HUES6 (cell line): ENCODE measurements at regions not wholly inside any gene's neighbourhood (a gene's known extent, or its start where the extent isn't known, plus 50 kb on each side); places are given as distances from the start of the nearest gene placed in this dataset.

ENCODE experiments used
- H3K27ac ChIP-seq: 2 replicates; pipeline ENCODE4 v1.7.0; 2013; ENCODE audit warnings: low read depth, mild to moderate bottlenecking, low read length, inconsistent platforms
- H3K27me3 ChIP-seq: 2 replicates; pipeline ENCODE4 v1.6.1; 2013; ENCODE audit warnings: low read length; ENCODE audit not compliant: control insufficient read depth, insufficient read depth
- H3K36me3 ChIP-seq: 2 replicates; pipeline ENCODE4 v1.6.1; 2013; ENCODE audit warnings: low read length; ENCODE audit not compliant: control insufficient read depth, insufficient read depth
- H3K4me1 ChIP-seq: 2 replicates; pipeline ENCODE4 v1.6.1; 2013; ENCODE audit warnings: low read length; ENCODE audit not compliant: control insufficient read depth, insufficient read depth
- H3K4me3 ChIP-seq: 2 replicates; pipeline ENCODE4 v1.5.1; 2013; ENCODE audit warnings: low read depth, low read length
- H3K9ac ChIP-seq: one replicate; pipeline ENCODE4 v1.6.1; 2013; ENCODE audit warnings: mild to moderate bottlenecking, low read length
- H3K9me3 ChIP-seq: 2 replicates; pipeline ENCODE4 v1.6.1; 2013; ENCODE audit warnings: low read depth, low read length; ENCODE audit not compliant: control insufficient read depth, insufficient read depth

- H3K9ac ChIP-seq = no peak overlapping the region
- no peak overlapping the region for H3K27ac ChIP-seq
- H3K27me3 ChIP-seq = no peaks in the 10 kb centered on the region
- H3K4me1 ChIP-seq = peaks cover 8% of the 10 kb centered on the region
- H3K9me3 ChIP-seq = no peaks in the 10 kb centered on the region; the same call in 1 of the 2 replicates
- no peak overlapping the region for H3K4me3 ChIP-seq
- H3K36me3 ChIP-seq = no peaks in the 10 kb centered on the region
Observed at GRCh38 chr12:42691991-42692557, 102.5 kb upstream of the PRICKLE1 start.

GRCh38 chr12:42690264-42690663 is 100.7 kb upstream of the PRICKLE1 start:
- Histone ChIP-seq H3K27me3 (no peaks in the 10 kb centered on the region), H3K9me3 (no peaks in the 10 kb centered on the region; the same call in 1 of the 2 replicates), H3K4me1 (peaks cover 8% of the 10 kb centered on the region), H3K4me3 (no peak overlapping the region), H3K9ac (no peak overlapping the region), H3K36me3 (no peaks in the 10 kb centered on the region), H3K27ac (no peak overlapping the region)

GRCh38 chr12:42689699-42690098 is 100.2 kb upstream of the PRICKLE1 start:
- Histone ChIP-seq H3K36me3 (no peaks in the 10 kb centered on the region), H3K4me3 (no peak overlapping the region), H3K9me3 (no peaks in the 10 kb centered on the region; the same call in 1 of the 2 replicates), H3K9ac (no peak overlapping the region), H3K27ac (no peak overlapping the region), H3K4me1 (peaks cover 8% of the 10 kb centered on the region), H3K27me3 (no peaks in the 10 kb centered on the region)

- H3K9me3 ChIP-seq = no peaks in the 10 kb centered on the region; the same call in 1 of the 2 replicates
- H3K4me3 ChIP-seq = no peak overlapping the region
- no peaks in the 10 kb centered on the region for H3K27me3 ChIP-seq
Observed at GRCh38 chr12:42686514-42687172, 97.1 kb upstream of the PRICKLE1 start.

GRCh38 chr12:42684802-42685071 is 95.2 kb upstream of the PRICKLE1 start:
- H3K27ac ChIP-seq = no peak overlapping the region
- no peak overlapping the region for H3K4me3 ChIP-seq
- no peaks in the 10 kb centered on the region for H3K36me3 ChIP-seq
- peaks cover 17% of the 10 kb centered on the region for H3K4me1 ChIP-seq
- no peaks in the 10 kb centered on the region for H3K9me3 ChIP-seq
- H3K27me3 ChIP-seq = no peaks in the 10 kb centered on the region
- no peak overlapping the region for H3K9ac ChIP-seq

More at GRCh38 chr12:42686514-42687172, 97.1 kb upstream of the PRICKLE1 start:
- no peaks in the 10 kb centered on the region for H3K36me3 ChIP-seq
- peaks cover 15% of the 10 kb centered on the region for H3K4me1 ChIP-seq
- no peak overlapping the region for H3K9ac ChIP-seq
- no peak overlapping the region for H3K27ac ChIP-seq

GRCh38 chr12:42683933-42684801 is 94.6 kb upstream of the PRICKLE1 start:
- H3K4me1 ChIP-seq = peaks cover 23% of the 10 kb centered on the region
- H3K27me3 ChIP-seq = no peaks in the 10 kb centered on the region
- no peak overlapping the region for H3K4me3 ChIP-seq
- no peaks in the 10 kb centered on the region for H3K36me3 ChIP-seq
- H3K9ac ChIP-seq = no peak overlapping the region
- H3K27ac ChIP-seq = no peak overlapping the region
- H3K9me3 ChIP-seq = no peaks in the 10 kb centered on the region

- Histone ChIP-seq H3K9ac (no peak overlapping the region), H3K27ac (no peak overlapping the region), H3K4me3 (no peak overlapping the region), H3K4me1 (peaks cover 23% of the 10 kb centered on the region), H3K9me3 (no peaks in the 10 kb centered on the region), H3K36me3 (no peaks in the 10 kb centered on the region), H3K27me3 (no peaks in the 10 kb centered on the region)
Observed at GRCh38 chr12:42683266-42683665, 93.7 kb upstream of the PRICKLE1 start.

- Histone ChIP-seq H3K27ac (no peak overlapping the region), H3K36me3 (no peaks in the 10 kb centered on the region), H3K4me3 (no peak overlapping the region), H3K9ac (no peak overlapping the region), H3K27me3 (no peaks in the 10 kb centered on the region), H3K9me3 (no peaks in the 10 kb centered on the region), H3K4me1 (peaks cover 21% of the 10 kb centered on the region)
Observed at GRCh38 chr12:42679466-42679865, 89.9 kb upstream of the PRICKLE1 start.

GRCh38 chr12:42677461-42677860 is 87.9 kb upstream of the PRICKLE1 start:
- Histone ChIP-seq H3K27ac (no peak overlapping the region), H3K36me3 (no peaks in the 10 kb centered on the region), H3K4me3 (no peak overlapping the region), H3K4me1 (peaks cover 14% of the 10 kb centered on the region), H3K9me3 (0 out of 2 replicates have a peak, but pooled peaks cover 4% of the 10 kb centered on the region), H3K9ac (no peak overlapping the region), H3K27me3 (no peaks in the 10 kb centered on the region)

GRCh38 chr12:42673535-42673934 is 84.0 kb upstream of the PRICKLE1 start:
- H3K9ac ChIP-seq = no peak overlapping the region
- H3K27ac ChIP-seq = no peak overlapping the region
- H3K27me3 ChIP-seq = no peaks in the 10 kb centered on the region
- no peak overlapping the region for H3K4me3 ChIP-seq
- H3K9me3 ChIP-seq = peaks cover 6% of the 10 kb centered on the region; the same call in 1 of the 2 replicates
- H3K4me1 ChIP-seq = peaks cover 15% of the 10 kb centered on the region
- H3K36me3 ChIP-seq = no peaks in the 10 kb centered on the region

- peaks cover 6% of the 10 kb centered on the region; the same call in 1 of the 2 replicates for H3K9me3 ChIP-seq
- H3K9ac ChIP-seq = no peak overlapping the region
- H3K36me3 ChIP-seq = no peaks in the 10 kb centered on the region
- no peak overlapping the region for H3K27ac ChIP-seq
- H3K4me3 ChIP-seq = no peak overlapping the region
- no peaks in the 10 kb centered on the region for H3K27me3 ChIP-seq
- H3K4me1 ChIP-seq = peaks cover 19% of the 10 kb centered on the region
Observed at GRCh38 chr12:42670719-42671118, 81.2 kb upstream of the PRICKLE1 start.
